ENCODE measurements at regions not wholly inside any gene's neighbourhood (a gene's known extent, or its start where the extent isn't known, plus 50 kb on each side); places are given as distances from the start of the nearest gene placed in this dataset.

DNA sequence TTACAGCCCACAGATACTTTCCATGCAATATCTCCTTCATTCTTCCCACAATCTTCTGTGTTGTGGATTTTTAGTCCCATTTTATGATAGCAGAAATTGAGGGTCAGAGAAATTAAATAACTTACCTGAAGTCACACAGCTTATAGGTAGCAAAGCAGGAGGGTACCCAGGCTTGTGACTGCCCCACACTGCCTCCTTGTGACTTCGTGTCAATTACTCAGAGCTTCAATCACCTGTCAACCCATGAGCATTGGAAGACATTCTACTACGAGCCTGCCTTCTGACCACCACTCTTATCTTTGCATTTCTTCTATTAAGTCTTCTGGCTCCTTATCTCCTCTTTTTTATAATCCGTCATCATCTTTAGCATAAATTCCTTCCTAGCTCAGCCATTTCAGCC lies 71.6 kb upstream of the NRSN1 start:
- no peak overlapping the region for H3K27ac ChIP-seq (ENCODE audit: insufficient read depth, low read length)
- no peak overlapping the region for H2AK9ac ChIP-seq (replicated peaks; ENCODE audit: low read depth, low read length, poor library complexity)
- no TSS peak for BruUV-seq (replicated peaks)
- DNase-seq (no peak), ATAC-seq (ENCODE audit: low read depth) (no peak)
- POLR2A ChIA-PET (ENCODE audit: unreplicated experiment): no interaction called here
- no peak overlapping the region for H2BK15ac ChIP-seq (ENCODE audit: low read depth, low read length)
- H3K27me3 ChIP-seq (ENCODE audit: control insufficient read depth, insufficient read depth, low read length): no peaks in the 10 kb centered on the region
- no peak overlapping the region for H4K8ac ChIP-seq (ENCODE audit: low read depth in 2 of 2, low read length in 2 of 2)
- no peak overlapping the region for H4K5ac ChIP-seq (ENCODE audit: low read depth, low read length)
- 40% methylated on average over 1 of the region's 3 CpGs; no CpG with 5 or more reads in 1 of the 2 experiments for WGBS, 2 experiments (ENCODE audit: extremely low coverage in 2 of 2, insufficient read length in 1 of 2)
- no peaks in the 10 kb centered on the region for H3K9me1 ChIP-seq (ENCODE audit: insufficient read depth, low read length)
- H3K4ac ChIP-seq (ENCODE audit: low read depth, low read length): no peak overlapping the region
- no peak overlapping the region for H4K91ac ChIP-seq (ENCODE audit: insufficient read depth, low read depth, low read length)
- H3K36me3 ChIP-seq (ENCODE audit: control insufficient read depth, insufficient read depth, low read length): no peaks in the 10 kb centered on the region
- dilution Hi-C loops (cut with HindIII; ENCODE audit: low sequenced_read_pairs, unreplicated experiment): no loop called here
- H2BK20ac ChIP-seq (ENCODE audit: low read depth, low read length): no peak overlapping the region
- H3K18ac ChIP-seq (ENCODE audit: low read depth, low read length): no peak overlapping the region
- no peaks in the 10 kb centered on the region for H4K20me1 ChIP-seq (ENCODE audit: insufficient read depth, low read length)
- H2BK5ac ChIP-seq (ENCODE audit: low read depth, low read length, poor library complexity, severe bottlenecking): no peak overlapping the region
- H2AK5ac ChIP-seq (ENCODE audit: low read depth, low read length): no peak overlapping the region
- no peaks in the 10 kb centered on the region for H3K79me1 ChIP-seq (ENCODE audit: low read depth in 1 of 2, low read length in 2 of 2)
- no peak overlapping the region for H2AFZ ChIP-seq (replicated peaks; ENCODE audit: low read length, poor library complexity)
- H3K23ac ChIP-seq (ENCODE audit: low read depth, low read length): no peak overlapping the region
- no peak overlapping the region for H3K56ac ChIP-seq (ENCODE audit: extremely low read depth, insufficient read depth, low read length)
- TF ChIP-seq RAD21 (IDR thresholded peaks at IDR 0.05; ENCODE audit: low read length): no peak
- TF ChIP-seq RCOR1 (IDR thresholded peaks at IDR 0.05; ENCODE audit: insufficient replicate concordance, low read length): no peak
- no peak for TF ChIP-seq CEBPB (IDR thresholded peaks at IDR 0.05; ENCODE audit: low read depth, low read length)
- TF ChIP-seq FOS (IDR thresholded peaks at IDR 0.05; ENCODE audit: low read depth, low read length): no peak
- no peak for TF ChIP-seq SMC3 (IDR thresholded peaks at IDR 0.05; ENCODE audit: low read depth, low read length)
- no peak for TF ChIP-seq RFX5 (IDR thresholded peaks at IDR 0.05; ENCODE audit: low read depth, low read length)
- TF ChIP-seq, protein P1, sequence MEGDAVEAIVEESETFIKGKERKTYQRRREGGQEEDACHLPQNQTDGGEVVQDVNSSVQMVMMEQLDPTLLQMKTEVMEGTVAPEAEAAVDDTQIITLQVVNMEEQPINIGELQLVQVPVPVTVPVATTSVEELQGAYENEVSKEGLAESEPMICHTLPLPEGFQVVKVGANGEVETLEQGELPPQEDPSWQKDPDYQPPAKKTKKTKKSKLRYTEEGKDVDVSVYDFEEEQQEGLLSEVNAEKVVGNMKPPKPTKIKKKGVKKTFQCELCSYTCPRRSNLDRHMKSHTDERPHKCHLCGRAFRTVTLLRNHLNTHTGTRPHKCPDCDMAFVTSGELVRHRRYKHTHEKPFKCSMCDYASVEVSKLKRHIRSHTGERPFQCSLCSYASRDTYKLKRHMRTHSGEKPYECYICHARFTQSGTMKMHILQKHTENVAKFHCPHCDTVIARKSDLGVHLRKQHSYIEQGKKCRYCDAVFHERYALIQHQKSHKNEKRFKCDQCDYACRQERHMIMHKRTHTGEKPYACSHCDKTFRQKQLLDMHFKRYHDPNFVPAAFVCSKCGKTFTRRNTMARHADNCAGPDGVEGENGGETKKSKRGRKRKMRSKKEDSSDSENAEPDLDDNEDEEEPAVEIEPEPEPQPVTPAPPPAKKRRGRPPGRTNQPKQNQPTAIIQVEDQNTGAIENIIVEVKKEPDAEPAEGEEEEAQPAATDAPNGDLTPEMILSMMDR (conservative IDR thresholded peaks at IDR 0.05; ENCODE audit: low read depth, low read length): no peak
- no peak for TF ChIP-seq NFE2L2 (IDR thresholded peaks at IDR 0.05; ENCODE audit: low read depth, low read length)
- TF ChIP-seq MAZ (IDR thresholded peaks at IDR 0.05; ENCODE audit: borderline replicate concordance, low read depth, low read length): no peak
- no peak for TF ChIP-seq POLR2A (IDR thresholded peaks at IDR 0.05; ENCODE audit: low read depth, low read length)
- TF ChIP-seq, protein P2, sequence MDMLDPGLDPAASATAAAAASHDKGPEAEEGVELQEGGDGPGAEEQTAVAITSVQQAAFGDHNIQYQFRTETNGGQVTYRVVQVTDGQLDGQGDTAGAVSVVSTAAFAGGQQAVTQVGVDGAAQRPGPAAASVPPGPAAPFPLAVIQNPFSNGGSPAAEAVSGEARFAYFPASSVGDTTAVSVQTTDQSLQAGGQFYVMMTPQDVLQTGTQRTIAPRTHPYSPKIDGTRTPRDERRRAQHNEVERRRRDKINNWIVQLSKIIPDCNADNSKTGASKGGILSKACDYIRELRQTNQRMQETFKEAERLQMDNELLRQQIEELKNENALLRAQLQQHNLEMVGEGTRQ (IDR thresholded peaks at IDR 0.05; ENCODE audit: low read depth, low read length): no peak
- TF ChIP-seq, protein P3, sequence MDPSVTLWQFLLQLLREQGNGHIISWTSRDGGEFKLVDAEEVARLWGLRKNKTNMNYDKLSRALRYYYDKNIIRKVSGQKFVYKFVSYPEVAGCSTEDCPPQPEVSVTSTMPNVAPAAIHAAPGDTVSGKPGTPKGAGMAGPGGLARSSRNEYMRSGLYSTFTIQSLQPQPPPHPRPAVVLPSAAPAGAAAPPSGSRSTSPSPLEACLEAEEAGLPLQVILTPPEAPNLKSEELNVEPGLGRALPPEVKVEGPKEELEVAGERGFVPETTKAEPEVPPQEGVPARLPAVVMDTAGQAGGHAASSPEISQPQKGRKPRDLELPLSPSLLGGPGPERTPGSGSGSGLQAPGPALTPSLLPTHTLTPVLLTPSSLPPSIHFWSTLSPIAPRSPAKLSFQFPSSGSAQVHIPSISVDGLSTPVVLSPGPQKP (IDR thresholded peaks at IDR 0.05; ENCODE audit: borderline replicate concordance, low read depth, low read length): no peak
- TF ChIP-seq CHD1 (IDR thresholded peaks at IDR 0.05; ENCODE audit: low read depth, low read length): no peak
- TF ChIP-seq MAFK (IDR thresholded peaks at IDR 0.05; ENCODE audit: low read depth, low read length): no peak
- no peak overlapping the region for H3K4me3 ChIP-seq (ENCODE audit: insufficient read depth, low read depth, low read length)
- no peaks in the 10 kb centered on the region for H3K4me1 ChIP-seq (ENCODE audit: control insufficient read depth, insufficient read depth, low read length)
- H3K4me2 ChIP-seq (ENCODE audit: low read depth, low read length): no peak overlapping the region
- no peak overlapping the region for H3K9ac ChIP-seq (ENCODE audit: low read depth, low read length)
- H3K14ac ChIP-seq (replicated peaks; ENCODE audit: low read depth, low read length): no peak overlapping the region
- no peak overlapping the region for H2BK120ac ChIP-seq (ENCODE audit: low read depth, low read length)
- H3K9me3 ChIP-seq (ENCODE audit: control insufficient read depth, insufficient read depth, low read length): peaks cover 12% of the 10 kb centered on the region
- intact Hi-C loops (cut with micrococcal nuclease): no loop called here
- CTCF ChIA-PET: no interaction called here
- in situ Hi-C loops (cut with MboI; ENCODE audit: low sequenced_read_pairs): no loop called here
